SK-N-MC (cell line): ENCODE measurements at regions not wholly inside any gene's neighbourhood (a gene's known extent, or its start where the extent isn't known, plus 50 kb on each side); places are given as distances from the start of the nearest gene placed in this dataset.

Experiments
- DNase-seq: peaks from one replicate; pipeline ENCODE4 v3.0.0-alpha.2; 2011; ENCODE audit warnings: low read depth, low spot score
- H3K27ac ChIP-seq: fragments of 200-600 bp; sonication (generic); 2 replicates; pipeline ENCODE4 v1.5.1; 2016; ENCODE audit warnings: mixed run types
- H3K36me3 ChIP-seq: fragments of 200-600 bp; sonication (generic); 2 replicates; pipeline ENCODE4 v1.6.1; 2017; ENCODE audit warnings: antibody characterized with exemption, low read length, mixed read lengths; ENCODE audit not compliant: insufficient read depth
- H3K4me3 ChIP-seq: fragments of 200-600 bp; sonication (generic); 2 replicates; pipeline ENCODE4 v1.5.1; 2016
- H3K9ac ChIP-seq: fragments of 200-600 bp; sonication (generic); 2 replicates; pipeline ENCODE4 v1.8.0; 2017; ENCODE audit warnings: mixed run types, mixed read lengths; ENCODE audit not compliant: insufficient read length
- H3K9me3 ChIP-seq: fragments of 200-600 bp; sonication (generic); 2 replicates; pipeline ENCODE4 v1.6.1; 2017; ENCODE audit warnings: low read depth, mild to moderate bottlenecking, antibody characterized with exemption, low read length, moderate library complexity, mixed read lengths
- EZH2 ChIP-seq: fragments of 200-600 bp; sonication (generic); IDR thresholded peaks from one replicate; pipeline ENCODE4 v1.6.1; 2017; ENCODE audit warnings: antibody characterized with exemption
- FOXP2 ChIP-seq: optimal IDR thresholded peaks from 2 replicates; pipeline ENCODE3; 2011; ENCODE audit warnings: mild to moderate bottlenecking, moderate library complexity; ENCODE audit not compliant: insufficient read depth; ENCODE audit errors: extremely low read length, control extremely low read depth
- POLR2AphosphoS5 ChIP-seq: IDR thresholded peaks from 2 replicates; pipeline ENCODE4 v1.6.1; 2012; ENCODE audit warnings: mild to moderate bottlenecking, low read depth, low read length, borderline replicate concordance

- no peak overlapping the region for H3K27ac ChIP-seq
- no peak for TF ChIP-seq EZH2
- TF ChIP-seq FOXP2, result no peak
- TF ChIP-seq POLR2AphosphoS5, result no peak
- no peaks in the 10 kb centered on the region for H3K36me3 ChIP-seq
- H3K9me3 ChIP-seq, result no peaks in the 10 kb centered on the region
- no peak overlapping the region for H3K4me3 ChIP-seq
- no peak for DNase-seq
- no peak overlapping the region for H3K9ac ChIP-seq
Observed at GRCh38 chr1:234745276-234745675, 135.3 kb upstream of the IRF2BP2 start.

GRCh38 chr1:234743791-234744611 lies 134.0 kb upstream of the IRF2BP2 start:
- Histone ChIP-seq H3K4me3 (no peak overlapping the region), H3K36me3 (no peaks in the 10 kb centered on the region), H3K9me3 (no peaks in the 10 kb centered on the region), H3K9ac (no peak overlapping the region), H3K27ac (no peak overlapping the region)
- TF ChIP-seq FOXP2 (no peak), EZH2 (no peak), POLR2AphosphoS5 (no peak)
- no peak for DNase-seq

GRCh38 chr1:234742622-234743021 lies 132.6 kb upstream of the IRF2BP2 start:
- H3K4me3 ChIP-seq, result no peak overlapping the region
- no peak for DNase-seq
- H3K27ac ChIP-seq, result no peak overlapping the region
- TF ChIP-seq POLR2AphosphoS5 (no peak), EZH2 (no peak), FOXP2 (no peak)
- H3K9me3 ChIP-seq, result no peaks in the 10 kb centered on the region
- no peaks in the 10 kb centered on the region for H3K36me3 ChIP-seq
- no peak overlapping the region for H3K9ac ChIP-seq

GRCh38 chr1:234737967-234738314 lies 128.0 kb upstream of the IRF2BP2 start:
- no peak overlapping the region for H3K9ac ChIP-seq
- H3K9me3 ChIP-seq, result no peaks in the 10 kb centered on the region
- H3K36me3 ChIP-seq, result no peaks in the 10 kb centered on the region
- TF ChIP-seq POLR2AphosphoS5, result no peak
- no peak for TF ChIP-seq EZH2
- no peak for TF ChIP-seq FOXP2
- no peak overlapping the region for H3K27ac ChIP-seq
- H3K4me3 ChIP-seq, result no peak overlapping the region
- no peak for DNase-seq

GRCh38 chr1:234735916-234736315 lies 125.9 kb upstream of the IRF2BP2 start:
- Histone ChIP-seq H3K27ac (no peak overlapping the region), H3K9ac (no peak overlapping the region), H3K4me3 (no peak overlapping the region), H3K9me3 (no peaks in the 10 kb centered on the region), H3K36me3 (no peaks in the 10 kb centered on the region)
- TF ChIP-seq FOXP2 (no peak), EZH2 (no peak), POLR2AphosphoS5 (no peak)
- DNase-seq, result no peak

- H3K9ac ChIP-seq, result no peak overlapping the region
- no peaks in the 10 kb centered on the region for H3K36me3 ChIP-seq
- H3K4me3 ChIP-seq, result no peak overlapping the region
- no peak for DNase-seq
- H3K9me3 ChIP-seq, result no peaks in the 10 kb centered on the region
- no peak overlapping the region for H3K27ac ChIP-seq
- no peak for TF ChIP-seq FOXP2
- no peak for TF ChIP-seq POLR2AphosphoS5
- TF ChIP-seq EZH2, result no peak
Observed at GRCh38 chr1:234735476-234735875, 125.5 kb upstream of the IRF2BP2 start.

GRCh38 chr1:234734869-234735268 lies 124.9 kb upstream of the IRF2BP2 start:
- Histone ChIP-seq H3K36me3 (no peaks in the 10 kb centered on the region), H3K4me3 (no peak overlapping the region), H3K27ac (no peak overlapping the region), H3K9me3 (no peaks in the 10 kb centered on the region), H3K9ac (no peak overlapping the region)
- TF ChIP-seq EZH2 (no peak), POLR2AphosphoS5 (no peak), FOXP2 (no peak)
- no peak for DNase-seq

GRCh38 chr1:234734412-234734835 lies 124.4 kb upstream of the IRF2BP2 start:
- H3K9ac ChIP-seq, result no peak overlapping the region
- DNase-seq, result no peak
- no peak overlapping the region for H3K27ac ChIP-seq
- no peaks in the 10 kb centered on the region for H3K36me3 ChIP-seq
- H3K9me3 ChIP-seq, result no peaks in the 10 kb centered on the region
- TF ChIP-seq FOXP2 (no peak), POLR2AphosphoS5 (no peak), EZH2 (no peak)
- H3K4me3 ChIP-seq, result no peak overlapping the region

GRCh38 chr1:234733427-234733826 lies 123.4 kb upstream of the IRF2BP2 start:
- Histone ChIP-seq H3K9ac (no peak overlapping the region), H3K9me3 (no peaks in the 10 kb centered on the region), H3K4me3 (no peak overlapping the region), H3K36me3 (no peaks in the 10 kb centered on the region), H3K27ac (no peak overlapping the region)
- TF ChIP-seq EZH2, result no peak
- TF ChIP-seq POLR2AphosphoS5, result no peak
- TF ChIP-seq FOXP2, result no peak
- DNase-seq, result no peak
